Lower leg skin (tissue), 3 donors: ENCODE measurements at regions not wholly inside any gene's neighbourhood (a gene's known extent, or its start where the extent isn't known, plus 50 kb on each side); places are given as distances from the start of the nearest gene placed in this dataset.

Experiments used
- POLR2A ChIP-seq, 2 donors: fragments of 450-650 bp; IDR thresholded peaks; one replicate each; pipeline ENCODE4 v1.6.1; 2016 to 2017; ENCODE audit warnings: antibody characterized with exemption in 2 of 2, mild to moderate bottlenecking in 1 of 2, moderate library complexity in 1 of 2
- TF ChIP-seq, protein P1 (sequence below), 3 donors: fragments of 450-650 bp; IDR thresholded peaks; one replicate each; pipeline ENCODE4 v1.5.1; 2016; ENCODE audit warnings: antibody characterized with exemption in 3 of 3, mild to moderate bottlenecking in 3 of 3, moderate library complexity in 2 of 3

DNA sequence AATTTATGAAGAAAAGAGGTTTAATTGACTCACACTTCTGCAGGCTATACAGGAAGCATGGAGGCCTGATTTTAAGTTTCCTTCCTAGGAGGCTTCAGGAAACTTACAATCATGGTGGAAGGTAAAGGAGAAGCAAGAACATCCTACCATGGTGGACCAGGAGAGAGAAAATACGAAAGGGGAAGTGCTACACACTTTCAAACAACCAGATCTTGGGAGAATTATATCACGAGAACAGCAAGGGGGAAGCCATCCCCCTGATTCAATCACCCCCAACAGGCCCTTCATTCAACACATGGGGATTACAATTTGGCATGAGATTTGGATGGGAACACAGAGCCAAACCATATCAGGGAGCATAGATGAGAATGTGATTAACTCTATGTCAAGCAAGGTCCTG lies 121.0 kb downstream of the MTHFS start:
- TF ChIP-seq, protein P1, sequence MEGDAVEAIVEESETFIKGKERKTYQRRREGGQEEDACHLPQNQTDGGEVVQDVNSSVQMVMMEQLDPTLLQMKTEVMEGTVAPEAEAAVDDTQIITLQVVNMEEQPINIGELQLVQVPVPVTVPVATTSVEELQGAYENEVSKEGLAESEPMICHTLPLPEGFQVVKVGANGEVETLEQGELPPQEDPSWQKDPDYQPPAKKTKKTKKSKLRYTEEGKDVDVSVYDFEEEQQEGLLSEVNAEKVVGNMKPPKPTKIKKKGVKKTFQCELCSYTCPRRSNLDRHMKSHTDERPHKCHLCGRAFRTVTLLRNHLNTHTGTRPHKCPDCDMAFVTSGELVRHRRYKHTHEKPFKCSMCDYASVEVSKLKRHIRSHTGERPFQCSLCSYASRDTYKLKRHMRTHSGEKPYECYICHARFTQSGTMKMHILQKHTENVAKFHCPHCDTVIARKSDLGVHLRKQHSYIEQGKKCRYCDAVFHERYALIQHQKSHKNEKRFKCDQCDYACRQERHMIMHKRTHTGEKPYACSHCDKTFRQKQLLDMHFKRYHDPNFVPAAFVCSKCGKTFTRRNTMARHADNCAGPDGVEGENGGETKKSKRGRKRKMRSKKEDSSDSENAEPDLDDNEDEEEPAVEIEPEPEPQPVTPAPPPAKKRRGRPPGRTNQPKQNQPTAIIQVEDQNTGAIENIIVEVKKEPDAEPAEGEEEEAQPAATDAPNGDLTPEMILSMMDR (IDR thresholded peaks at IDR 0.05): no peak
- TF ChIP-seq POLR2A (IDR thresholded peaks at IDR 0.05): no peak
